Panc1 (cell line): ENCODE measurements at regions not wholly inside any gene's neighbourhood (a gene's known extent, or its start where the extent isn't known, plus 50 kb on each side); places are given as distances from the start of the nearest gene placed in this dataset.

Experiments
- POLR2AphosphoS5 ChIP-seq: IDR thresholded peaks from 2 replicates; pipeline ENCODE4 v1.6.1; 2012; ENCODE audit warnings: mild to moderate bottlenecking, low read depth, low read length, moderate library complexity
- SIN3A ChIP-seq: IDR thresholded peaks from 2 replicates; pipeline ENCODE4 v1.6.1; 2012; ENCODE audit warnings: low read depth, mild to moderate bottlenecking, low read length, moderate library complexity, borderline replicate concordance; ENCODE audit not compliant: insufficient read depth
- TF ChIP-seq, protein P1 (sequence below): fragments of 450-650 bp; IDR thresholded peaks from 2 replicates; pipeline ENCODE4 v1.5.1; 2017; ENCODE audit warnings: mild to moderate bottlenecking
- TF ChIP-seq, protein P2 (sequence below), 2 experiments: IDR thresholded peaks; 2 replicates each; pipeline ENCODE4 v1.6.1; 2011 to 2012; ENCODE audit warnings: low read depth in 2 of 2, control low read depth in 1 of 2, low read length in 1 of 2, mild to moderate bottlenecking in 1 of 2, moderate library complexity in 1 of 2; ENCODE audit not compliant: insufficient read depth in 1 of 2

DNA sequence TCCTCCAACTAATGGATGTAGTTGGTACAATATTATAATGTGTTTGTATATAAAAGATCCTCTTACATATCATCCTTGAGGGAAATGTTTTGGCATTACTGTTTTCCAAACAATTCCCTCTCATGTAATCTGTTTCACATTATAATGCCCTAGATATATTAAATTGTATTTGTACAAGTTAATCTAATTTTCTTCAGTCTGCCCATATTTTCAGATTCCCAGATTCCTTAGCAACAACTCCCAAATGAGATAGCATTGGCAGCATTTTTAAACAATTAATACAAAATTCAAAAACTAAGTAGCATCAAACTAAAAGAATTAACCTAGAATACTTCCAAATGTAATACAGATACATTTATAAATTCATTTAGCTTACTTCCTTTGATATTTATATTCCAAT lies 860.2 kb downstream of the C12orf50 start:
- TF ChIP-seq, protein P1, sequence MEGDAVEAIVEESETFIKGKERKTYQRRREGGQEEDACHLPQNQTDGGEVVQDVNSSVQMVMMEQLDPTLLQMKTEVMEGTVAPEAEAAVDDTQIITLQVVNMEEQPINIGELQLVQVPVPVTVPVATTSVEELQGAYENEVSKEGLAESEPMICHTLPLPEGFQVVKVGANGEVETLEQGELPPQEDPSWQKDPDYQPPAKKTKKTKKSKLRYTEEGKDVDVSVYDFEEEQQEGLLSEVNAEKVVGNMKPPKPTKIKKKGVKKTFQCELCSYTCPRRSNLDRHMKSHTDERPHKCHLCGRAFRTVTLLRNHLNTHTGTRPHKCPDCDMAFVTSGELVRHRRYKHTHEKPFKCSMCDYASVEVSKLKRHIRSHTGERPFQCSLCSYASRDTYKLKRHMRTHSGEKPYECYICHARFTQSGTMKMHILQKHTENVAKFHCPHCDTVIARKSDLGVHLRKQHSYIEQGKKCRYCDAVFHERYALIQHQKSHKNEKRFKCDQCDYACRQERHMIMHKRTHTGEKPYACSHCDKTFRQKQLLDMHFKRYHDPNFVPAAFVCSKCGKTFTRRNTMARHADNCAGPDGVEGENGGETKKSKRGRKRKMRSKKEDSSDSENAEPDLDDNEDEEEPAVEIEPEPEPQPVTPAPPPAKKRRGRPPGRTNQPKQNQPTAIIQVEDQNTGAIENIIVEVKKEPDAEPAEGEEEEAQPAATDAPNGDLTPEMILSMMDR = no peak
- TF ChIP-seq, protein P2, sequence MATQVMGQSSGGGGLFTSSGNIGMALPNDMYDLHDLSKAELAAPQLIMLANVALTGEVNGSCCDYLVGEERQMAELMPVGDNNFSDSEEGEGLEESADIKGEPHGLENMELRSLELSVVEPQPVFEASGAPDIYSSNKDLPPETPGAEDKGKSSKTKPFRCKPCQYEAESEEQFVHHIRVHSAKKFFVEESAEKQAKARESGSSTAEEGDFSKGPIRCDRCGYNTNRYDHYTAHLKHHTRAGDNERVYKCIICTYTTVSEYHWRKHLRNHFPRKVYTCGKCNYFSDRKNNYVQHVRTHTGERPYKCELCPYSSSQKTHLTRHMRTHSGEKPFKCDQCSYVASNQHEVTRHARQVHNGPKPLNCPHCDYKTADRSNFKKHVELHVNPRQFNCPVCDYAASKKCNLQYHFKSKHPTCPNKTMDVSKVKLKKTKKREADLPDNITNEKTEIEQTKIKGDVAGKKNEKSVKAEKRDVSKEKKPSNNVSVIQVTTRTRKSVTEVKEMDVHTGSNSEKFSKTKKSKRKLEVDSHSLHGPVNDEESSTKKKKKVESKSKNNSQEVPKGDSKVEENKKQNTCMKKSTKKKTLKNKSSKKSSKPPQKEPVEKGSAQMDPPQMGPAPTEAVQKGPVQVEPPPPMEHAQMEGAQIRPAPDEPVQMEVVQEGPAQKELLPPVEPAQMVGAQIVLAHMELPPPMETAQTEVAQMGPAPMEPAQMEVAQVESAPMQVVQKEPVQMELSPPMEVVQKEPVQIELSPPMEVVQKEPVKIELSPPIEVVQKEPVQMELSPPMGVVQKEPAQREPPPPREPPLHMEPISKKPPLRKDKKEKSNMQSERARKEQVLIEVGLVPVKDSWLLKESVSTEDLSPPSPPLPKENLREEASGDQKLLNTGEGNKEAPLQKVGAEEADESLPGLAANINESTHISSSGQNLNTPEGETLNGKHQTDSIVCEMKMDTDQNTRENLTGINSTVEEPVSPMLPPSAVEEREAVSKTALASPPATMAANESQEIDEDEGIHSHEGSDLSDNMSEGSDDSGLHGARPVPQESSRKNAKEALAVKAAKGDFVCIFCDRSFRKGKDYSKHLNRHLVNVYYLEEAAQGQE (IDR thresholded peaks at IDR 0.05; ENCODE audit: insufficient read depth in 1 of 2, low read depth in 2 of 2, low read length in 1 of 2) = no peak
- no peak for TF ChIP-seq POLR2AphosphoS5
- no peak for TF ChIP-seq SIN3A
